ENCODE measurements at regions not wholly inside any gene's neighbourhood (a gene's known extent, or its start where the extent isn't known, plus 50 kb on each side); places are given as distances from the start of the nearest gene placed in this dataset.

DNA sequence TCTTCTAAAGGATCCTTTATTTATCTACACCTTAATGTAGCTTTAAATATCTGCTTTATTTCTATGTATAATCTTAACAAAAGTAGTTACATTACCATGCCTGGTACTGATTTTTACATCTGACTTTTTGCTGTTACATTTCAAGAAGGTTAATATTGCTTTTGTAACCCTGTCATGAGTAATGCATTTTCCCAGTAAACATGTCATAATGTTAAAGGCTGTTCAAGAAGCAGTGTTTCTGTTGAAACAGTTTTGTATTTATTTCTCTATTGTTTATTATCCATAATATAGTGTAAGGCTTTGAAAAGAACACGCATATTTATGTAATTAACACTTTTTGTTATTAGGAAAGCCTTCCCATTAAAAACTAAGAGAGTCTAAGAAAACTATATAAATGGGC lies 98.5 kb upstream of the SOX2 start:
- TF ChIP-seq, protein P1, sequence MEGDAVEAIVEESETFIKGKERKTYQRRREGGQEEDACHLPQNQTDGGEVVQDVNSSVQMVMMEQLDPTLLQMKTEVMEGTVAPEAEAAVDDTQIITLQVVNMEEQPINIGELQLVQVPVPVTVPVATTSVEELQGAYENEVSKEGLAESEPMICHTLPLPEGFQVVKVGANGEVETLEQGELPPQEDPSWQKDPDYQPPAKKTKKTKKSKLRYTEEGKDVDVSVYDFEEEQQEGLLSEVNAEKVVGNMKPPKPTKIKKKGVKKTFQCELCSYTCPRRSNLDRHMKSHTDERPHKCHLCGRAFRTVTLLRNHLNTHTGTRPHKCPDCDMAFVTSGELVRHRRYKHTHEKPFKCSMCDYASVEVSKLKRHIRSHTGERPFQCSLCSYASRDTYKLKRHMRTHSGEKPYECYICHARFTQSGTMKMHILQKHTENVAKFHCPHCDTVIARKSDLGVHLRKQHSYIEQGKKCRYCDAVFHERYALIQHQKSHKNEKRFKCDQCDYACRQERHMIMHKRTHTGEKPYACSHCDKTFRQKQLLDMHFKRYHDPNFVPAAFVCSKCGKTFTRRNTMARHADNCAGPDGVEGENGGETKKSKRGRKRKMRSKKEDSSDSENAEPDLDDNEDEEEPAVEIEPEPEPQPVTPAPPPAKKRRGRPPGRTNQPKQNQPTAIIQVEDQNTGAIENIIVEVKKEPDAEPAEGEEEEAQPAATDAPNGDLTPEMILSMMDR (IDR thresholded peaks at IDR 0.05), result no peak
- TF ChIP-seq POLR2A (IDR thresholded peaks at IDR 0.05), result no peak

Data from heart left ventricle (tissue), 13 donors.